GM12872 (cell line): ENCODE measurements at regions not wholly inside any gene's neighbourhood (a gene's known extent, or its start where the extent isn't known, plus 50 kb on each side); places are given as distances from the start of the nearest gene placed in this dataset.

ENCODE experiments used
- CTCF ChIP-seq: IDR thresholded peaks from 3 replicates; pipeline ENCODE4 v1.5.1; 2011; ENCODE audit warnings: low read depth, mild to moderate bottlenecking, low read length, moderate library complexity; ENCODE audit not compliant: insufficient read depth

DNA sequence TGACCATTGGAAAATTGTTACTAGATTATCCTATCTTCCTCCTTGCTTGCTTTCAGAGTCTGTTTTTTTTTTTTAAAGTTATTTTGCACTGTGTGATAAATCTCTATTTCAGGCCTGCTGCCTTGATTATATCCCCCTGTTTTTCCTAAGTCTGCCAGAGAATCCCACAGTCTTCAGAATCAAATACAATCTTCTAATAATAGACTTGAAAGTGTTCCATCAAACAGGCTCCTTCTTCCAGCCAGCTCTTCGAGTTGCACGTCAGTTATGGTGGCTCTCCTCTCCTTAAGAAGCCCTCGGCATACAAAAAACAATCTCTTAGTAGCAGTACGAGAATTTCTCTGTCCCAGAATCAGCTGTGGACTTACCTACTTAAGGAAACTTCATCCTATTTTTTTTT, 92.9 kb upstream of the NOX3 start:
- TF ChIP-seq CTCF = no peak

DNA sequence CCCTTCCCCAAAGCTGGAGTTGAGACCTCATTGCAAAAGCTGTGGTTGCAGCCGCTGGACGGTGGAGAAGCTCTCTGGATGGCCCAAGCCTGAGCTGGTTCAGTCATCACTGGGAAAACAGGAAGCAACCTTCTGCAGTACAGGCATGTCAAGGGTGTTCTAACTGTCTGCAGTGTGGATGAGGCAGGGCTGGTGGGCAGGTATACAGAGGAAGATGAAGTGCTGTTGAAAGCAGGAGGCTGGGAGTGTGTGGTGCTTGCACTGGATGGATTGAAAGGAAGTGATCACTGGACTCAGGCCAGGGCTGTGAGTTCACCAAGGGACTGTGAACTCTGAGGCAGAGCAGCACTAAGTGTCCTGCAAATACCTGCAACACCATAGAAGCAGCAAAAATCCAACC, 89.0 kb upstream of the NOX3 start:
- TF ChIP-seq CTCF = no peak

DNA sequence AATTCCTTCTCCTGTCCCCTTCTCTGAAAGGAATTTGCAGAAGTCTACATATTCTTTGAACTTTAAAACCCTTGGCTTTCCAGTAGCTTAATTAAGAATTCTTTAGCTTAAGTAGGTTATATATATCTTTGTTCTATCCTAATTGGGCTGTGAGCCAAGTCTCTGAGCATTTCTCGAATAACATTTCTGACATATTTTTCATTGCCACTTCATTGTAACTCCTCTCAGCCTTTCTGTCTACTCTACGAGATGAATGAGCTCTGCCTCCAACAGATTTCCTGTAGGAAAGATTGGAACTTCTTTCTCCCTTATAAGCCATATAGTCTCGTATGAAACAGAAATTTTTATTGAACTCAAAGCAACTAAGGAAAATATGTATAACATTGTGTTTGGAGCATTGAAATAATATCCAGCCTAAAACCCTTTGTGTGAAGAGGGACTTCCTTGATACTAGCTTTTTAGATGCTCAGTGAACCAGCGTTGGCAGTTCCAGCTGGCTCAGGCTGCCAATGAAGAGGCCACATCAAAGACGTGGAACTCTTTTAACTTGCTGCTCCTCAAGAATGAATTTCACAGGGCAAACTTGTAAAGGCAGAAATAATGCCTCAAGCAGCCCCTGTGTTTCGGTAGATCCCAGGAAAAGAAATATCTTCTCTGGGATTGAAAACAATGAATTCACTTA, 87.7 kb upstream of the NOX3 start:
- TF ChIP-seq CTCF = no peak

DNA sequence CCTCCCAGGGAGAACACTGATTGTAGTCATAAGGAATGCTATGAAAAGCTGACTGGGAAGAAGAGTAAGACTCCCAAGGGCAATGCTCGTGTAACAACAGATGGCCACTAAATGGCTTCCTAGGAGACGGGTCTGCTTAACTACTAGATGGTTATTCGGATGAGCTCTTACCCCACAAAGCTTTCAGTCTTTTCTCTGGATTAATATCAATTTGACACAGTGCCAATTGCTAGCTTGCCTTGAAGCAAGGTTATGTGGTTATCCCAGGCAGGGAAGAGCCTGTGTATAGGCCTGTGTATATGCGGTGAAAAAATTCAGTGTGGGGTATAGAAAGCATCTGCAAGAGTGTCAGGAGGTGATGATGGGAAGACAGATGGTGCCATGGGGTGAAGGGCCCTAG, 86.4 kb upstream of the NOX3 start:
- TF ChIP-seq CTCF = no peak

- TF ChIP-seq CTCF = no peak
Measured at GRCh38 chr6:155538708-155539390, 83.2 kb upstream of the NOX3 start.

GRCh38 chr6:155534678-155535077, 79.0 kb upstream of the NOX3 start:
- no peak for TF ChIP-seq CTCF

- peak; percentile 66 for TF ChIP-seq CTCF
Measured at GRCh38 chr6:155530219-155530834, 74.7 kb upstream of the NOX3 start.
